Esophagus muscularis mucosa (tissue), 3 donors: ENCODE measurements at regions not wholly inside any gene's neighbourhood (a gene's known extent, or its start where the extent isn't known, plus 50 kb on each side); places are given as distances from the start of the nearest gene placed in this dataset.

ENCODE experiments used
- CTCF ChIP-seq, 3 experiments: fragments of 200-600 bp in 2 of 3; fragments of 450-650 bp in 1 of 3; sonication (generic) in 2 of 3; IDR thresholded peaks; one replicate each; pipeline ENCODE4 v1.5.1; 2017 to 2019; ENCODE audit warnings: antibody characterized with exemption in 3 of 3, mild to moderate bottlenecking in 2 of 3, moderate library complexity in 1 of 3
- POLR2A ChIP-seq: fragments of 450-650 bp; IDR thresholded peaks from one replicate; pipeline ENCODE4 v1.6.1; 2017; ENCODE audit warnings: antibody characterized with exemption, moderate library complexity, mild to moderate bottlenecking, low read depth
- POLR2AphosphoS5 ChIP-seq, 2 donors: sonication (generic); formaldehyde crosslinking; IDR thresholded peaks; one replicate each; pipeline ENCODE4 v1.6.1; 2017; ENCODE audit warnings: antibody characterized with exemption in 2 of 2

- TF ChIP-seq POLR2AphosphoS5 (IDR thresholded peaks at IDR 0.05) (no peak), CTCF (IDR thresholded peaks at IDR 0.05) (no peak), POLR2A (no peak)
These were observed 134.5 kb upstream of the RMP24 start for GRCh38 chr18:35837922-35838496.
